GM19043 (cell line): ENCODE measurements at regions not wholly inside any gene's neighbourhood (a gene's known extent, or its start where the extent isn't known, plus 50 kb on each side); places are given as distances from the start of the nearest gene placed in this dataset.

Experiments
- ATAC-seq: cut with Tn5 transposase; IDR thresholded peaks from one replicate; pipeline ENCODE4 v1.9.1; 2021; ENCODE audit warnings: low read depth; ENCODE audit not compliant: unreplicated experiment

DNA sequence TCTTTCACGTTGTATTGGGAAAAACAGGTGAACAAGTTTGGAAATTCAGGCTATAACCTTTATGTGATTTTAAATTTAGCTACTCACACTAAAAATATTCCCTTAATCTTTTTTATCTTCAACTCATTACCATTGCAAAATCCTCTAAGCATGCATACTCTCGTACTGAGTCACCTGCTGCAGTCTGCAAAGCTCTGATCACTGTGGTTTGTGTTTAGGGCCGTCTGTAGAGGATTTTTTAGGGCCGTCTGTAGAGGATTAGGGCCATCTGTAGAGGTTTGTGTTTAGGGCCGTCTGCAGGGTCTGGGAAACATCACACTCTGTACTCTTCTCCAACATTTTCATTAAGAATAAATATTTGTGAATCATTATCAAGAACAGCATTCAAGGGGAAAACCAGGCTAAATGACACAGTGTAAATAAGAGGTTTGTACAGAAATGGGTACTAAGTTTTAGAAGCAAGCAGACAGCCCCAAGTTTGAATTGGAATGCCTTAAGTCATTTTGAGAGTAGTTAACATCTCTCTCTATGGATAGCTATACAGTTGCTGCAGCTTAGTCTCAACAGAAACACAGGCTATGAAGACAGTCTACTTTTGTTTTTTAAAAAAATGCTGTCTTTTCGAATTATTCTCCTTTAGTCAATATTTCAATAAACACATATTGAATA lies 155.0 kb upstream of the TSLP start:
- peak; percentile 63 for ATAC-seq

DNA sequence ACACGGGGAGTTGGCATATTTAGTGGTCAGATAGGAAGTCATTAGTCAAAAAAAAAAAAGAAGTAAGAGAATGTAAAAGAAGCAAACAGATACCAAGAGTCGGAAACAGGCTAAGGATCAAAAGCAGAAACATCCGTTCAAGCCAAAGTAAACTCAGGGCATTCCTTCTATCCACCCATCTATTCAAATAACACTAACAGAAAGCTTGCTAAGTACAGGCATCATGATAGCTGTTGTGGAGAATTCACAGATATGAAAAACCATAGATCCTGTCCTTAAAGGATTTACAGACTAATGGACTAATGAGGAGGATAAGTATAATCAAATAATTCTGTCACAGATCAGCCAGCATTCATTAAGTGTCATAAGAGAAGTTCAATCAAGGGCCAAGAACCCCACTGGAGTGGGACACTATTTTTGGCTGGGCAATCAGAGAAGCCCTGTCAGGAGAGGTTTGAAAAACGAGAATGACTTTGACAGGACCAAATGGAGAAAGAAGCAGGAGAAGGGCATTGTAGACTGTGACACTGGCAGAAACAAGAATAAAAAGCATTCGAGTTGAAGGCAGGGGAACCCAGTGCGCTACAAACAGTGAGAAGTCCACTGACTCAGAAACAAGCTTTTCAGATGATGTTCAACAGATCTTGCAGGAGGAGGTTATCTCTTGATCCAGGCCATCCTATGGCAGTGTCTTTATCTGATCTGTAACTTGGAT lies 154.2 kb upstream of the TSLP start:
- no peak for ATAC-seq

DNA sequence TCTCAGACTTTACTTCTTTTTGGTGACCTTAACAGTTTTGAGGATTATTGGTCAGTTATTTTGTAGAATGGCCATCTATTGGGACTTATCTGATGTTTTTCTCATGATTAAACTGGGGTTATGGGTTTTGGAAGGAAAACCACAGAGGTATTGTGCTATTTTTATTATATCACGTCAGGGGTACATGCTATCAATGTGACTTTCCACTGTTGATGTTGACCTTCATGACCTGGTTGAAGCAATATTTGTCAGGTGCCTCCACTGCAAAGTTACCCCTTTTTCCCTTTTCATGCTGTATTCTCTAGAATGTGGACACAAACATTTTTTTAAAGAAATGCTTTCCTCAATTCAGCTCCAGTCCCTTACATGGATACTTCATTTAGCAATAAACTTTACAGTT lies 152.8 kb upstream of the TSLP start:
- ATAC-seq = no peak

- ATAC-seq = no peak
These were observed 147.5 kb upstream of the TSLP start for GRCh38 chr5:110923971-110924370.

- no peak for ATAC-seq
These were observed 146.1 kb upstream of the TSLP start for GRCh38 chr5:110925398-110925797.

GRCh38 chr5:110925916-110926315 lies 145.6 kb upstream of the TSLP start:
- ATAC-seq = no peak

DNA sequence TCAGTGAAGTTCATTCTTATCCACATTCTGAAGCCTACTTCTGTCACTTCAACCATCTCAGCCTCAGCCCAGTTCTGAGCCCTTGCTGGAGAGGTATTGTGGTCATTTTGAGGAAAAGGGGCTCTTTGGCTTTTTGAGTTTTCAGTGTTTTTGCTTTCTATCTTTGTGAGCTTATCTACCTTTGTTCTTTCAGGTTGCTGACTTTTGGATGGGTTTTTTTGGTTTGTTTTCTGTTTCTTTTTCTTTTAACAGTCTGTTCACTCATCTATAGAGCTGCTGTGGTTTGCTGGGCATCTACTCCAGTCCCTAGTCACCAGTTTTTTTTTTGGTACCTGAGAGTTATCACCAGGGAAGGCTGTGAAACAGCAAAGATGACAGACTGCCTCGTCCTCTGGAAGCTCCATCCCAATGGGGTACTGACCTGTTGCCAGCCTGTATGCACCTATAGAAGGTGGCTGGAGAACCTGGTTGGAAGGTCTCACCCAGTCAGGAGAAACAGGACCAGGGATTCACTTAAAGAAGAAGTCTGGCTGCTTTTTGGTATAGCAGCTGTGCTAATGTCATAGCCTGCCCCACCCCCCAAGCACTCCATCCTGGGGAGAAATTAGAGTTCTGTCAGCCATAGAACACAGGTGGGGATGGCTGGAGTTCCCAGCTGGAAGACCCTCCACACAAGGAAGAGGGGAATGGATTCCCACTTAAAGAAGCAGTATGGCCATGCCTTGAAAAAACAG lies 138.6 kb upstream of the TSLP start:
- ATAC-seq = peak; percentile 76

GRCh38 chr5:110940136-110940535 lies 131.4 kb upstream of the TSLP start:
- ATAC-seq = no peak

DNA sequence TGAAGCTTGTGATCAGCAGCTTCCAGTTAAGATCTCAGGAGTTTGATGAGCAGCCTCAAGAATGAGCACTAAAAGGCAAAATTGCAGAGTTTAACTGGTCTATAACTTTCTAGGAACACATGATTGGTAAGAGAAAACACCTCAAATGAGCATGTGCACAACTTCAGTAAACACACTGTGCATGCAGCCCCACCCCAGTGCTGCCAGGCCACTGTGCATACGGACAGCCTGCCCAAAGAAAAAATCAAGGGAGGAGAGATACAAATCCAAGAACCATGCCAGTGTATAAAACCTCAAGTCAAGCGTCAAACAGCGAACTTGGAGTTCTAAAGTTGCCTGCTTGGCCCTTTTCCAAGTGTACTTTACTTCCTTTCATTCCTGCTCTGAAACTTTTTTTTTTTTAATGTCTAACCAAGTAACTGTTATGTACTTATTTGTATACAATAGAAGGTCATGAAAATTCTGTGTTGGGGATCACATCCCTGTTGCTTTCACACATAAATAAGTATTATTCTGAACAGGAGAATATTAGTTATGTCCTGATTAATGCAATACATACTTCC lies 125.6 kb upstream of the TSLP start:
- ATAC-seq = no peak

- no peak for ATAC-seq
These were observed 120.1 kb upstream of the TSLP start for GRCh38 chr5:110951373-110951791.

DNA sequence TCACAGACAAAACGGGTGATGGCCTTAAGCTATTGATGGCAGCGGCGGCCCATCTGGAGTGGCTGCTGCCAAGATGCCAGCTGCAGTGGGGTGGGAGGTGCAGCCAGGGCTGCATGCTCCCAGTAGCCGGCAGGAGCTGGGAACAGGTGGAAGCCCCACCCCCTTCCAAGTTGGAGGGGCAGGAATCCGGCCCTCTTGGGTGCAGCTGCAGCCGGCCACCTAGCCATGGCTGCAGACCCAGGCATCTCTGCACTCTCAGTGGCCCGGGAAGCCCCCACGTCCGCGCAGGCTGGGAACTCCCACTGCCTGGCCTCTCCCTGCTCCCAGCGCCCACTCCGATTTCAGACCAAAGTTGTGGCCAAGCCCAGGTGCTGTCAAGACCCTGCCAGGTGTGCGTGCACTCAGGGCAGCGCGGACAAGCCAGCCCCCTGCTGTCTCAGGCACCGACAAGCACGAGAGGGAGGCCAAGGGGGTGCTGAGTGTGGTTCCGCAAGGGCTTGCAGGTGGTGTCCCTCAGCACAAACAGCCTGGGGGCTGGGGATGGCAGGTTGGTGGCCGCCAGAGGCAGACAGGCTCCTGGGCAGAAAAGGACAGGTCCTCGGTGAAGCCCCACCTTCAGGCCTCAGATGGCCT lies 115.1 kb upstream of the TSLP start:
- no peak for ATAC-seq

DNA sequence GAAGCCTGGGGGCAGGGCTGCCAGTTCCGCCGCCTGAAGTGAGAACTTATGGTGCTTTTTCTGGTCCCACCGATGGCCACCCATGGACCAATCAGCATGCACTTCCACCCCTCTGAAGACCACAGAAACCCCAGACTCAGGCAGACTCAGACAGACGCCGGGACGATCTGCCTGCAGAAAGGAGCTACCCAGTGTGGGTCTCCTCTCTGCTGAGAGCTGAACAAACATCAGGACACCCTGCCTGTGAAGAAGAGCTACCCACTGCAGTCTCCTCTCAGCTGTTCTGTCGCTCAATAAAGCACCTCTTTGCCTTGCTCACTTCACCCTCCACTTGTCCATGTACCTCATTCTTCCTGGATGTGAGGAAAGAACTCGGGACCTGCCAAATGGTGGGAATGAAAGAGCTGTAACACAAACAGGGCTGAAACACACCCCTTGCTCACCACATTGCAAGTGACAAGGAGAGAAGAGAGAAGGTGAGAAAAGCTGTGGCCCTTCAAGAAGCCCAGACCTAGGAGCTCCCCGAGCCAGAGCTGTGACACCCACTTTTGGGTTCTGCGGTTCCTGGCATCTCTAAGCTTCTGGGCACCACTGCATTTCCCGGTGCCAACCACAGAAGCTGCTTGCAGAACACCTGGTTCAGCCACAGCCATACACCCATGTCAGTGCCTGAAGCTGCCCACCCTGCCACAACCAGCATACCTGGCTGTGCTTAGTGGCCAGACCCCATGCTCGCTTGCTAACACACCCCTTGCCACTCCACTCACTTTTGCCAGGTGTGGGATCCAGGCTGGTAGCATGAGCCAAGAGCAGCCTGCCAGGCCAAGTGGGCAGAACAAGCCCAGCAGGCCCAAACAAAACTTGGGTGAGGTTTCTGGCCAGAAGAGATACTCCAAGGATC lies 114.3 kb upstream of the TSLP start:
- ATAC-seq = no peak

GRCh38 chr5:110957934-110958333 lies 113.6 kb upstream of the TSLP start:
- no peak for ATAC-seq

DNA sequence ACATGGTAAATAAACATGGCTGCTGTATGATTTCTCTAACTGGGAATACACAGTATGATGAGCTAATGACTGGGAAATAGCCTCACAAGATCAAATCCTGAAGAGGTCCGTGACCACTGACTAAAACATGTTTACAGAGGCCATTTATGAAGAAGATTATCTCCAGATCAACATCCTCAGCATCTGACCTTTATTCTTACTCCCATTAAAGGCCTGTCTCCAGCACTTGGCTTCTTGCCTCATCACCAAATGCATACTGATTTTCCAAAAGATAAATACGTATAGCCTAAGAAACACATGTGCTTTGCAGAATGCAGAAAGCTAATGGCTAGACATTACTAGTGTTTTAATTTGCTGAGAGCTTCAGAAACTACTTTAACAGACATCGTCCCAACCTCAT lies 108.0 kb upstream of the TSLP start:
- no peak for ATAC-seq

DNA sequence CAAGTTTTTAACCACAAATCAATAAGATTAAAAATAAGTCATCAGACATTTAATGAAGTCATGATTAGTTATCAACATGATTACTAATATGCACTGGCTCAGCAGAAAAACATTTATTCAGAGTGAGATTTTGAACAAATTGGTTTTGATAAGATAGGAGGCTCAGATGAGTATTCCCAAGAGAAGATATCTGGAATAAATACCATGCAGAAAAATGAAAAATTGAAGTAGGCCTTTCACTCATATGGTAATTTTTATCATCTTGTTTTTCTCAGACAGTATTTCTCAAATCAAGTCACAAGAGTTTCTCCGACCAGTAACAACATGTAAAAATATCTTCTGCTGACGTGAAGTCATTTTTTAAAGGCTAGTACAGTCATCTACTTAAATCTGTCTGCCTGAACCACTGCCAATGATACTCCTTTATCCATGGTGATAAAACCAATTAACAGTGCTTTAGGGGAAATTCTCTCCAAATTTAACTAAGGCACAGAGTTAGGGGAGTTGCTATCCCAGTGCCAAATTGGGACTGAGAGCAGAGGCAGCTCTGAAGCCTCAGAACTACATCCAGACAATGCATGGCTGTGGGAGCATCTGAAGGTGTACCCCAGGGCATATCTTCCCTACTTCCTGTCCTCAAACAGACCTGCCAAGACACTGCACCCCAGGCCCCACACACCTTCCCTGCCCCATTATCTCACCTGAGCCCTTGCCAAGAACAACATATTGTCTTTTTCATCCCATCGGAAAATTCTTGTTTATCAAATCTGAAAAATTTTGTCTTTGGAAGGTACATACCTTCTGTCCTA lies 105.5 kb upstream of the TSLP start:
- ATAC-seq = no peak

DNA sequence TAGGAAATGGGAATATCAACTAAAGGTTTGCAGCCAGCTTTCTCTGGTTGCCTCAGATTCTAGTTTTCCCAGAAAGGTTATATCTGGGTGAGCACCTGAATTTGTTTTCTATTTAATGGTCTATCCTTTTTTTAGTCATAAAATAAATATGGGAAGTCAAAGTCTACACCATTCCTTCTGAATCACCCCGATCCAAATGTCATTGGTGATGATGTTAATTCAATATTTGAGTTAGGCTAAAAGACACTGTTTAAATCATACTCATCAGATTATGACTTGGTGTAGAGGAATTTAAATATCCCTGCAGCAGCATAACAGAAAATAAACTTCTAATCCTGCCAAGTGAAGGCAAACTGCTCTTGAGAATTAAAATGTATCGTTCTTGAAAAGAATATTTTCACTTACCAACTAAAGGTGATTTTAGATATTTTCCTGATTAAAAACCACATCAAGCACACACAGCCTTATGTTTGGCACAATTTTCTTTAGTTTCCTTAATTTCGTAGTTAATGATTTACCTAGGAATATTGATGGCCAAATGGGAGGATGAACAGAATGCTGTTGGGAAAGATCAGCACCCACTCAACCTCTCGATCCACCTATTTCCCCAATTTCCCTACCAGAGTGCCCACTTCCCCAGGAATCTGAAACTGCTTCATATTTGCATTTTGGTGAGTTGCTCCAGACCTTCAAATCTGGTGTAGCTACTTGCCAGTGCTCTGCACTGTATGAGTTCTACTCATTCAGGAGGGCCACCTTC lies 103.1 kb upstream of the TSLP start:
- ATAC-seq = no peak

- no peak for ATAC-seq
These were observed 102.0 kb upstream of the TSLP start for GRCh38 chr5:110969502-110969901.

- ATAC-seq = no peak
These were observed 98.0 kb upstream of the TSLP start for GRCh38 chr5:110973510-110973909.
